ENCODE measurements at regions not wholly inside any gene's neighbourhood (a gene's known extent, or its start where the extent isn't known, plus 50 kb on each side); places are given as distances from the start of the nearest gene placed in this dataset.
"Not testable (repeated sequence)": the region's sequence is repeated elsewhere in the genome, so short reads cannot be mapped to it uniquely, and the experiment has no call there.

GRCh38 chr5:57055731-57056130 is 103.8 kb upstream of the MIER3 start:
- in situ Hi-C loops (cut with HindIII; ENCODE audit: low pct_unique_long_range_greater_than_20kb, low sequenced_read_pairs) = no loop called here

GRCh38 chr5:57063773-57064172 is 110.1 kb upstream of the GPBP1 start:
- no peak for DNase-seq (ENCODE audit: low read depth)
- in situ Hi-C loops (cut with HindIII; ENCODE audit: low pct_unique_long_range_greater_than_20kb, low sequenced_read_pairs) = no loop called here

More at GRCh38 chr5:57055731-57056130, 103.8 kb upstream of the MIER3 start:
- no peak for DNase-seq (ENCODE audit: low read depth)

- DNase-seq (ENCODE audit: low read depth) = no peak
- in situ Hi-C loops (cut with HindIII; ENCODE audit: low pct_unique_long_range_greater_than_20kb, low sequenced_read_pairs) = no loop called here
Observed at GRCh38 chr5:57066924-57067596, 106.8 kb upstream of the GPBP1 start.

- in situ Hi-C loops (cut with HindIII; ENCODE audit: low pct_unique_long_range_greater_than_20kb, low sequenced_read_pairs) = no loop called here
- DNase-seq (ENCODE audit: low read depth) = no peak
Observed at GRCh38 chr5:57067597-57067924, 106.3 kb upstream of the GPBP1 start.

- DNase-seq (ENCODE audit: low read depth) = no peak
- in situ Hi-C loops (cut with HindIII; ENCODE audit: low pct_unique_long_range_greater_than_20kb, low sequenced_read_pairs) = no loop called here
Observed at GRCh38 chr5:57069115-57069835, 104.6 kb upstream of the GPBP1 start.

GRCh38 chr5:57072218-57072892 is 101.5 kb upstream of the GPBP1 start:
- DNase-seq (ENCODE audit: low read depth) = no peak
- in situ Hi-C loops (cut with HindIII; ENCODE audit: low pct_unique_long_range_greater_than_20kb, low sequenced_read_pairs) = no loop called here

GRCh38 chr5:57082441-57083067 is 91.3 kb upstream of the GPBP1 start:
- in situ Hi-C loops (cut with HindIII; ENCODE audit: low pct_unique_long_range_greater_than_20kb, low sequenced_read_pairs) = no loop called here
- DNase-seq (ENCODE audit: low read depth) = no peak

GRCh38 chr5:57085306-57086081 is 88.4 kb upstream of the GPBP1 start:
- no peak for DNase-seq (ENCODE audit: low read depth)
- in situ Hi-C loops (cut with HindIII; ENCODE audit: low pct_unique_long_range_greater_than_20kb, low sequenced_read_pairs) = no loop called here

- DNase-seq (ENCODE audit: low read depth); in situ Hi-C loops (cut with HindIII; ENCODE audit: low pct_unique_long_range_greater_than_20kb, low sequenced_read_pairs): not testable (repeated sequence)
Observed at GRCh38 chr5:57087947-57088346, 85.9 kb upstream of the GPBP1 start.

- DNase-seq (ENCODE audit: low read depth) = no peak
- in situ Hi-C loops (cut with HindIII; ENCODE audit: low pct_unique_long_range_greater_than_20kb, low sequenced_read_pairs) = no loop called here
Observed at GRCh38 chr5:57094753-57095683, 78.8 kb upstream of the GPBP1 start.

- in situ Hi-C loops (cut with HindIII; ENCODE audit: low pct_unique_long_range_greater_than_20kb, low sequenced_read_pairs) = no loop called here
- DNase-seq (ENCODE audit: low read depth) = no peak
Observed at GRCh38 chr5:57097526-57097925, 76.3 kb upstream of the GPBP1 start.

GRCh38 chr5:57102189-57102904 is 71.5 kb upstream of the GPBP1 start:
- in situ Hi-C loops (cut with HindIII; ENCODE audit: low pct_unique_long_range_greater_than_20kb, low sequenced_read_pairs) = no loop called here
- DNase-seq (ENCODE audit: low read depth) = no peak

GRCh38 chr5:57102905-57103255 is 71.0 kb upstream of the GPBP1 start:
- in situ Hi-C loops (cut with HindIII; ENCODE audit: low pct_unique_long_range_greater_than_20kb, low sequenced_read_pairs) = no loop called here

GRCh38 chr5:57103317-57103907 is 70.4 kb upstream of the GPBP1 start:
- in situ Hi-C loops (cut with HindIII; ENCODE audit: low pct_unique_long_range_greater_than_20kb, low sequenced_read_pairs) = no loop called here

More at GRCh38 chr5:57102905-57103255, 71.0 kb upstream of the GPBP1 start:
- DNase-seq (ENCODE audit: low read depth) = no peak

GRCh38 chr5:57106661-57107060 is 67.2 kb upstream of the GPBP1 start:
- no peak for DNase-seq (ENCODE audit: low read depth)
- in situ Hi-C loops (cut with HindIII; ENCODE audit: low pct_unique_long_range_greater_than_20kb, low sequenced_read_pairs) = no loop called here

More at GRCh38 chr5:57103317-57103907, 70.4 kb upstream of the GPBP1 start:
- DNase-seq (ENCODE audit: low read depth) = no peak

GRCh38 chr5:57111993-57112392 is 61.9 kb upstream of the GPBP1 start:
- no peak for DNase-seq (ENCODE audit: low read depth)
- in situ Hi-C loops (cut with HindIII; ENCODE audit: low pct_unique_long_range_greater_than_20kb, low sequenced_read_pairs) = no loop called here

Measured in Caki2 (cell line).